Endothelial cell of umbilical vein (primary cell): ENCODE measurements at regions not wholly inside any gene's neighbourhood (a gene's known extent, or its start where the extent isn't known, plus 50 kb on each side); places are given as distances from the start of the nearest gene placed in this dataset.

ENCODE experiments used
- BruUV-seq: library from RNA; stranded (reverse); fragments of 400-500 nt; replicated peaks from 2 replicates; lab custom pipeline; 2021; lab: Mats Ljungman, UMichigan
- CTCF ChIA-PET: fragments of 300-600, 350-600 bp; sonication (Branson Sonifier 250); formaldehyde crosslinking; loops from one replicate; lab custom pipeline; 2021; ENCODE audit warnings: antibody characterized with exemption, inconsistent platforms; lab: Charles Lee
- POLR2A ChIA-PET: fragments of 300-600, 350-600 bp; sonication (Branson Sonifier 250); formaldehyde crosslinking; loops from one replicate; lab custom pipeline; 2021; ENCODE audit warnings: antibody characterized with exemption, inconsistent platforms; lab: Charles Lee
- DNase-seq: peaks from one replicate; pipeline ENCODE4 v3.0.0-alpha.2; 2011; ENCODE audit warnings: low read depth, low spot score
- FAIRE-seq: peaks from 2 replicates; lab custom pipeline; 2011; peaks lifted over from hg19 to GRCh38; lab: Jason Lieb, UNC
- H2AFZ ChIP-seq: 2 replicates; pipeline ENCODE4 v1.6.0; 2012; ENCODE audit warnings: low read depth, low read length, control low read depth, inconsistent platforms
- H3K27ac ChIP-seq: 2 replicates; pipeline ENCODE4 v1.5.1; 2011; ENCODE audit warnings: low read depth, mild to moderate bottlenecking, control low read depth, low read length, moderate library complexity; ENCODE audit not compliant: insufficient read depth
- H3K27me3 ChIP-seq, 2 experiments: 2 replicates each; pipeline versions ENCODE4 v1.6.0 to v1.6.1; 2011; ENCODE audit warnings: low read length in 2 of 2, mixed read lengths in 1 of 2; ENCODE audit not compliant: control insufficient read depth in 2 of 2, insufficient read depth in 2 of 2
- H3K36me3 ChIP-seq, 2 experiments: 2 replicates in 1 of 2; 3 replicates in 1 of 2; pipeline ENCODE4 v1.5.1; 2011; ENCODE audit warnings: low read length in 2 of 2, mild to moderate bottlenecking in 1 of 2, moderate library complexity in 1 of 2; ENCODE audit not compliant: control insufficient read depth in 2 of 2, insufficient read depth in 2 of 2; ENCODE audit errors: extremely low read depth in 1 of 2
- H3K4me1 ChIP-seq: 3 replicates; pipeline ENCODE4 v1.5.1; 2011; ENCODE audit warnings: mild to moderate bottlenecking, low read length; ENCODE audit not compliant: control insufficient read depth, insufficient read depth; ENCODE audit errors: extremely low read depth
- H3K4me2 ChIP-seq: 2 replicates; pipeline ENCODE4 v1.6.1; 2011; ENCODE audit warnings: low read length, control low read depth, mixed read lengths; ENCODE audit not compliant: insufficient read depth
- H3K4me3 ChIP-seq, 3 experiments: fragments of 200-600 bp in 1 of 3; sonication (generic), shearing (Covaris generic) in 1 of 3; replicated peaks in 1 of 3; 2 replicates each; pipeline ENCODE4 v1.5.1; 2011 to 2016; ENCODE audit warnings: control low read depth in 3 of 3, low read length in 3 of 3, mild to moderate bottlenecking in 2 of 3, inconsistent platforms in 1 of 3, low read depth in 1 of 3, moderate library complexity in 1 of 3; ENCODE audit not compliant: insufficient read depth in 1 of 3
- H3K79me2 ChIP-seq: 2 replicates; pipeline ENCODE4 v1.6.0; 2012; ENCODE audit warnings: low read length, inconsistent platforms; ENCODE audit not compliant: control insufficient read depth, insufficient read depth
- H3K9ac ChIP-seq: replicated peaks from 2 replicates; pipeline ENCODE3; 2011; ENCODE audit warnings: low read length, control low read depth; ENCODE audit not compliant: insufficient read depth; ENCODE audit errors: extremely low read depth
- H3K9me1 ChIP-seq: replicated peaks from 3 replicates; pipeline ENCODE4 v1.6.0; 2011; ENCODE audit warnings: mild to moderate bottlenecking, low read length; ENCODE audit not compliant: control insufficient read depth, insufficient read depth; ENCODE audit errors: extremely low read depth
- H3K9me3 ChIP-seq: replicated peaks from 2 replicates; pipeline ENCODE4 v1.5.1; 2012; ENCODE audit warnings: low read length, inconsistent platforms; ENCODE audit not compliant: control insufficient read depth, insufficient read depth
- H4K20me1 ChIP-seq: replicated peaks from 2 replicates; pipeline ENCODE3; 2011; ENCODE audit warnings: mild to moderate bottlenecking, low read length; ENCODE audit not compliant: control insufficient read depth, insufficient read depth; ENCODE audit errors: extremely low read depth
- CTCF ChIP-seq, 2 donors: IDR thresholded peaks; 1 replicate in 1 of 2; 2 replicates in 1 of 2; pipeline ENCODE4 v1.5.1; 2011; ENCODE audit warnings: low read length in 2 of 2, mild to moderate bottlenecking in 2 of 2, moderate library complexity in 2 of 2, control low read depth in 1 of 2, inconsistent platforms in 1 of 2, low read depth in 1 of 2; ENCODE audit not compliant: insufficient read depth in 1 of 2; ENCODE audit errors: extremely low read depth in 1 of 2
- EZH2 ChIP-seq: IDR thresholded peaks from 2 replicates; pipeline ENCODE4 v1.6.1; 2012; ENCODE audit warnings: borderline replicate concordance, low read depth, mild to moderate bottlenecking, moderate library complexity, low read length, inconsistent platforms; ENCODE audit not compliant: severe bottlenecking
- FOS ChIP-seq: IDR thresholded peaks from 2 replicates; pipeline ENCODE4 v1.6.1; 2011; ENCODE audit warnings: mild to moderate bottlenecking, low read length, moderate library complexity, borderline replicate concordance; ENCODE audit not compliant: insufficient read depth
- GATA2 ChIP-seq: IDR thresholded peaks from 2 replicates; pipeline ENCODE4 v1.7.0; 2011; ENCODE audit warnings: low read depth, mild to moderate bottlenecking, moderate library complexity, mixed read lengths, low read length; ENCODE audit not compliant: insufficient read length, insufficient read depth
- JUN ChIP-seq: IDR thresholded peaks from 2 replicates; pipeline ENCODE4 v1.6.1; 2011; ENCODE audit warnings: borderline replicate concordance, low read depth; ENCODE audit not compliant: insufficient read length, insufficient read depth
- MAX ChIP-seq: IDR thresholded peaks from 2 replicates; pipeline ENCODE4 v1.6.1; 2011; ENCODE audit not compliant: insufficient read depth, insufficient read length
- MYC ChIP-seq: IDR thresholded peaks from one replicate; pipeline ENCODE4 v1.6.1; 2011; ENCODE audit warnings: mild to moderate bottlenecking, low read depth, low read length
- POLR2A ChIP-seq: IDR thresholded peaks from 2 replicates; pipeline ENCODE4 v1.6.1; 2012; ENCODE audit warnings: low read depth, mild to moderate bottlenecking, control low read depth, low read length
- POLR2AphosphoS5 ChIP-seq: IDR thresholded peaks from 2 replicates; pipeline ENCODE4 v1.6.1; 2012; ENCODE audit warnings: low read depth, mild to moderate bottlenecking, control low read depth, low read length, moderate library complexity; ENCODE audit not compliant: insufficient read depth
- dilution Hi-C: fragments of 300-500 bp; cut with MboI; formaldehyde crosslinking; loops from one replicate; pipeline ENCODE4 v1.15.0; 2019; ENCODE audit warnings: low sequenced_read_pairs; ENCODE audit not compliant: extremely low pct_ligation_motif_present
- intact Hi-C: fragments of 100-400 bp; cut with micrococcal nuclease; formaldehyde crosslinking; loops from one replicate; pipeline ENCODE4 v1.10.0; 2022

- no peaks in the 10 kb centered on the region for H3K9me1 ChIP-seq
- no peaks in the 10 kb centered on the region for H3K4me1 ChIP-seq
- H3K9ac ChIP-seq, result no peak overlapping the region
- peaks cover 2% of the 10 kb centered on the region for H3K9me3 ChIP-seq
- no peaks in the 10 kb centered on the region for H4K20me1 ChIP-seq
- dilution Hi-C loops (no loop called here), intact Hi-C loops (no loop called here)
- CTCF ChIA-PET, result no interaction called here
- no peak overlapping the region for H2AFZ ChIP-seq
- TF ChIP-seq EZH2 (no peak), JUN (no peak), FOS (no peak), GATA2 (no peak), MYC (no peak)
- no TSS peak for BruUV-seq
- H3K27me3 ChIP-seq, result no peaks in the 10 kb centered on the region
- POLR2A ChIA-PET, result no interaction called here
- H3K36me3 ChIP-seq, result no peaks in the 10 kb centered on the region
- no peaks in the 10 kb centered on the region for H3K79me2 ChIP-seq
- no peak for FAIRE-seq
- no peak for DNase-seq
- H3K4me2 ChIP-seq, result no peak overlapping the region
- H3K27ac ChIP-seq, result no peak overlapping the region
- H3K4me3 ChIP-seq, result no peak overlapping the region
These were observed 253.4 kb upstream of the SRRM4 start for GRCh38 chr12:118727979-118728366.

- H3K27me3 ChIP-seq, result no peaks in the 10 kb centered on the region
- H3K4me3 ChIP-seq, result no peak overlapping the region
- intact Hi-C loops (no loop called here), dilution Hi-C loops (no loop called here)
- no peaks in the 10 kb centered on the region for H3K36me3 ChIP-seq
- no peak overlapping the region for H3K4me2 ChIP-seq
- DNase-seq, result no peak
- no peak for FAIRE-seq
- no peaks in the 10 kb centered on the region for H3K4me1 ChIP-seq
- POLR2A ChIA-PET, result no interaction called here
- TF ChIP-seq POLR2AphosphoS5 (no peak), POLR2A (no peak), MYC (no peak), EZH2 (no peak), FOS (no peak), CTCF (IDR thresholded peaks at IDR 0.05; ENCODE audit: extremely low read depth in 1 of 2, insufficient read depth in 1 of 2, low read depth in 1 of 2, low read length in 2 of 2) (no peak), JUN (no peak), GATA2 (no peak), MAX (no peak)
- no TSS peak for BruUV-seq
- no peak overlapping the region for H3K27ac ChIP-seq
- H3K9me1 ChIP-seq, result no peaks in the 10 kb centered on the region
- no peaks in the 10 kb centered on the region for H4K20me1 ChIP-seq
- H3K79me2 ChIP-seq, result no peaks in the 10 kb centered on the region
- no peak overlapping the region for H3K9ac ChIP-seq
- H2AFZ ChIP-seq, result no peak overlapping the region
- CTCF ChIA-PET, result no interaction called here
- H3K9me3 ChIP-seq, result no peaks in the 10 kb centered on the region
These were observed 247.1 kb upstream of the SRRM4 start for GRCh38 chr12:118734266-118734665.
